Smooth muscle cell (in vitro differentiated cells): ENCODE measurements at regions not wholly inside any gene's neighbourhood (a gene's known extent, or its start where the extent isn't known, plus 50 kb on each side); places are given as distances from the start of the nearest gene placed in this dataset.

ENCODE experiments used
- DNase-seq: peaks from one replicate; lab custom pipeline; 2025; ENCODE audit not compliant: unreplicated experiment; lab: John Stamatoyannopoulos, UW
- H2AFZ ChIP-seq: fragments of 200-600 bp; sonication (generic); 2 replicates; pipeline ENCODE4 v1.6.0; 2016; ENCODE audit warnings: antibody characterized with exemption, low read depth, mild to moderate bottlenecking
- H3F3A ChIP-seq: fragments of 200-600 bp; sonication (generic); 2 replicates; pipeline ENCODE4 v1.6.0; 2017; ENCODE audit warnings: antibody characterized with exemption, low read depth
- H3K27ac ChIP-seq: fragments of 200-600 bp; sonication (generic); 2 replicates; pipeline ENCODE4 v1.5.1; 2016; ENCODE audit warnings: low read depth, mild to moderate bottlenecking
- H3K27me3 ChIP-seq: fragments of 200-600 bp; sonication (generic); 2 replicates; pipeline ENCODE4 v1.6.1; 2016; ENCODE audit warnings: low read depth, mild to moderate bottlenecking
- H3K36me3 ChIP-seq: fragments of 200-600 bp; sonication (generic); 2 replicates; pipeline ENCODE4 v1.5.1; 2016; ENCODE audit warnings: low read depth
- H3K4me1 ChIP-seq: fragments of 200-600 bp; sonication (generic); 2 replicates; pipeline ENCODE4 v1.5.1; 2016; ENCODE audit warnings: low read depth
- H3K4me2 ChIP-seq: fragments of 200-600 bp; sonication (generic); 2 replicates; pipeline ENCODE4 v1.6.0; 2016; ENCODE audit warnings: mild to moderate bottlenecking
- H3K4me3 ChIP-seq: fragments of 200-600 bp; sonication (generic); 2 replicates; pipeline ENCODE4 v1.5.1; 2016; ENCODE audit warnings: mild to moderate bottlenecking
- H3K79me2 ChIP-seq: fragments of 200-600 bp; sonication (generic); 2 replicates; pipeline ENCODE4 v1.6.0; 2016; ENCODE audit warnings: low read depth, mild to moderate bottlenecking
- H3K9ac ChIP-seq: fragments of 200-600 bp; sonication (generic); 2 replicates; pipeline ENCODE4 v1.6.0; 2016; ENCODE audit warnings: low read depth
- H3K9me3 ChIP-seq: fragments of 200-600 bp; sonication (generic); replicated peaks from 2 replicates; pipeline ENCODE4 v1.5.1; 2016; ENCODE audit warnings: low read depth
- H4K20me1 ChIP-seq: fragments of 200-600 bp; sonication (generic); 2 replicates; pipeline ENCODE4 v1.6.0; 2016; ENCODE audit warnings: low read depth
- CTCF ChIP-seq: fragments of 200-600 bp; sonication (generic); IDR thresholded peaks from 2 replicates; pipeline ENCODE4 v1.5.1; 2017; ENCODE audit warnings: borderline replicate concordance, mild to moderate bottlenecking, antibody characterized with exemption; ENCODE audit not compliant: insufficient read depth, poor library complexity, severe bottlenecking
- WGBS: methylation state at CpG from one replicate; pipeline ENCODE4 v1.1.7; 2016; ENCODE audit warnings: low lambda C conversion rate; 5-methylcytosine and 5-hydroxymethylcytosine counted together

- H3K4me3 ChIP-seq = no peak overlapping the region
- no peaks in the 10 kb centered on the region for H3K79me2 ChIP-seq
- no peak overlapping the region for H3K27ac ChIP-seq
- no peak for TF ChIP-seq CTCF
- no peak overlapping the region for H2AFZ ChIP-seq
- no peaks in the 10 kb centered on the region for H3K9me3 ChIP-seq
- no peak overlapping the region for H3K4me2 ChIP-seq
- H3K4me1 ChIP-seq = peaks cover 5% of the 10 kb centered on the region
- peaks cover 5% of the 10 kb centered on the region for H3K27me3 ChIP-seq
- no peaks in the 10 kb centered on the region for H4K20me1 ChIP-seq
- no peaks in the 10 kb centered on the region for H3F3A ChIP-seq
- no peak for DNase-seq
- WGBS = 88% methylated on average over 3 of the region's 3 CpGs
- no peak overlapping the region for H3K9ac ChIP-seq
- H3K36me3 ChIP-seq = no peaks in the 10 kb centered on the region
Observed at GRCh38 chr18:51664236-51664635, 466.8 kb upstream of the MEX3C start.

GRCh38 chr18:51666763-51667191, 469.3 kb upstream of the MEX3C start:
- Histone ChIP-seq H3K4me3 (no peak overlapping the region), H3K9ac (no peak overlapping the region), H3K9me3 (no peaks in the 10 kb centered on the region), H4K20me1 (no peaks in the 10 kb centered on the region), H3K4me2 (no peak overlapping the region), H3K4me1 (peaks cover 5% of the 10 kb centered on the region), H3F3A (no peaks in the 10 kb centered on the region), H2AFZ (no peak overlapping the region), H3K27ac (no peak overlapping the region), H3K27me3 (no peaks in the 10 kb centered on the region), H3K36me3 (no peaks in the 10 kb centered on the region), H3K79me2 (no peaks in the 10 kb centered on the region)
- 45% methylated on average over 7 of the region's 7 CpGs for WGBS
- no peak for TF ChIP-seq CTCF
- peak; percentile 4 for DNase-seq

- peak; percentile 13 for DNase-seq
- peak; percentile 93 for TF ChIP-seq CTCF
- no peaks in the 10 kb centered on the region for H3K79me2 ChIP-seq
- peaks cover 5% of the 10 kb centered on the region for H3K4me1 ChIP-seq
- H3F3A ChIP-seq = no peaks in the 10 kb centered on the region
- no peaks in the 10 kb centered on the region for H3K36me3 ChIP-seq
- H3K4me2 ChIP-seq = peak overlapping the region; percentile 28
- WGBS = 9% methylated on average over 10 of the region's 10 CpGs
- no peaks in the 10 kb centered on the region for H4K20me1 ChIP-seq
- peak overlapping the region; percentile 7 for H3K4me3 ChIP-seq
- no peak overlapping the region for H3K27ac ChIP-seq
- H2AFZ ChIP-seq = no peak overlapping the region
- no peak overlapping the region for H3K9ac ChIP-seq
- H3K9me3 ChIP-seq = no peaks in the 10 kb centered on the region
- H3K27me3 ChIP-seq = no peaks in the 10 kb centered on the region
Observed at GRCh38 chr18:51668101-51668500, 470.6 kb upstream of the MEX3C start.

- Histone ChIP-seq H3K27me3 (no peaks in the 10 kb centered on the region), H3K4me1 (peaks cover 5% of the 10 kb centered on the region), H2AFZ (no peak overlapping the region), H3K36me3 (no peaks in the 10 kb centered on the region), H3K9me3 (no peaks in the 10 kb centered on the region), H3K4me3 (peak overlapping the region; percentile 7), H3F3A (no peaks in the 10 kb centered on the region), H3K79me2 (no peaks in the 10 kb centered on the region), H3K27ac (no peak overlapping the region), H4K20me1 (no peaks in the 10 kb centered on the region), H3K4me2 (peak overlapping the region; percentile 28), H3K9ac (no peak overlapping the region)
- no peak for DNase-seq
- no peak for TF ChIP-seq CTCF
- WGBS = 53% methylated on average over 2 of the region's 2 CpGs
Observed at GRCh38 chr18:51668607-51669006, 471.1 kb upstream of the MEX3C start.
